ENCODE measurements at regions not wholly inside any gene's neighbourhood (a gene's known extent, or its start where the extent isn't known, plus 50 kb on each side); places are given as distances from the start of the nearest gene placed in this dataset.

GRCh38 chr4:175190654-175191053 lies 272.5 kb downstream of the ADAM29 start:
- no peaks in the 10 kb centered on the region for H3K27me3 ChIP-seq (replicated peaks; ENCODE audit: insufficient read depth)
- H3K9me3 ChIP-seq, result no peaks in the 10 kb centered on the region
- H3K4me3 ChIP-seq, result no peak overlapping the region
- TF ChIP-seq, protein P1, sequence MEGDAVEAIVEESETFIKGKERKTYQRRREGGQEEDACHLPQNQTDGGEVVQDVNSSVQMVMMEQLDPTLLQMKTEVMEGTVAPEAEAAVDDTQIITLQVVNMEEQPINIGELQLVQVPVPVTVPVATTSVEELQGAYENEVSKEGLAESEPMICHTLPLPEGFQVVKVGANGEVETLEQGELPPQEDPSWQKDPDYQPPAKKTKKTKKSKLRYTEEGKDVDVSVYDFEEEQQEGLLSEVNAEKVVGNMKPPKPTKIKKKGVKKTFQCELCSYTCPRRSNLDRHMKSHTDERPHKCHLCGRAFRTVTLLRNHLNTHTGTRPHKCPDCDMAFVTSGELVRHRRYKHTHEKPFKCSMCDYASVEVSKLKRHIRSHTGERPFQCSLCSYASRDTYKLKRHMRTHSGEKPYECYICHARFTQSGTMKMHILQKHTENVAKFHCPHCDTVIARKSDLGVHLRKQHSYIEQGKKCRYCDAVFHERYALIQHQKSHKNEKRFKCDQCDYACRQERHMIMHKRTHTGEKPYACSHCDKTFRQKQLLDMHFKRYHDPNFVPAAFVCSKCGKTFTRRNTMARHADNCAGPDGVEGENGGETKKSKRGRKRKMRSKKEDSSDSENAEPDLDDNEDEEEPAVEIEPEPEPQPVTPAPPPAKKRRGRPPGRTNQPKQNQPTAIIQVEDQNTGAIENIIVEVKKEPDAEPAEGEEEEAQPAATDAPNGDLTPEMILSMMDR (IDR thresholded peaks at IDR 0.05), result no peak
- H3K36me3 ChIP-seq, result no peaks in the 10 kb centered on the region
- H3K27ac ChIP-seq, result no peak overlapping the region
- DNase-seq (ENCODE audit: low spot score) (no peak), ATAC-seq (ENCODE audit: insufficient number of reproducible peaks, low FRiP score, low read depth) (no peak)
- H3K4me1 ChIP-seq (ENCODE audit: control insufficient read depth in 1 of 2, low read depth in 2 of 2), result no peaks in the 10 kb centered on the region

DNA sequence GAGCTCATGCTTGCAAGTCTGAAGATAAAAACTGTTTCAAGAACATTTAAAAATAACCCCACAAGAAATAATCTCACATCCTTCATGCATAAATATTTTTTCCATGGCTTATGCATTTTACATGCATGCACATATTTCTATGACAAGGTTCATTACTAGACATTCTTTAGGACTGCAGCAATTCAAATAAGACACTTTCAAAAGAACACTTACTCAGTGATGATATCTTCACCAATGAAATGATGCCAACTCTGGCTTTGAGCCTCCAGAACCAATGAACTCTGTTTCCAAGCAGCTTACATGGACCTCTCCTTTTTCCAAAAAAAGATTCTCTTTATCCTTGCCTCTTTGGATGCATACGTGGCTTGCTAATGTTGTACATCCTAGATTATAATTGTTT lies 279.9 kb downstream of the ADAM29 start:
- Histone ChIP-seq H3K9me3 (no peaks in the 10 kb centered on the region), H3K4me3 (no peak overlapping the region), H3K4me1 (ENCODE audit: control insufficient read depth in 1 of 2, low read depth in 2 of 2) (no peaks in the 10 kb centered on the region), H3K27ac (no peak overlapping the region), H3K36me3 (no peaks in the 10 kb centered on the region), H3K27me3 (replicated peaks; ENCODE audit: insufficient read depth) (no peaks in the 10 kb centered on the region)
- no peak for ATAC-seq (ENCODE audit: insufficient number of reproducible peaks, low FRiP score, low read depth)
- DNase-seq (ENCODE audit: low spot score), result no peak
- TF ChIP-seq, protein P1 (IDR thresholded peaks at IDR 0.05), result no peak

- DNase-seq (ENCODE audit: low spot score) (no peak), ATAC-seq (ENCODE audit: insufficient number of reproducible peaks, low FRiP score, low read depth) (no peak)
- Histone ChIP-seq H3K36me3 (no peaks in the 10 kb centered on the region), H3K4me1 (ENCODE audit: control insufficient read depth in 1 of 2, low read depth in 2 of 2) (no peaks in the 10 kb centered on the region), H3K27ac (no peak overlapping the region), H3K9me3 (peaks cover 27% of the 10 kb centered on the region), H3K27me3 (replicated peaks; ENCODE audit: insufficient read depth) (no peaks in the 10 kb centered on the region), H3K4me3 (no peak overlapping the region)
- TF ChIP-seq, protein P1 (IDR thresholded peaks at IDR 0.05), result no peak
Observed at GRCh38 chr4:175215208-175215607, 297.1 kb downstream of the ADAM29 start.

GRCh38 chr4:175215657-175216056 lies 297.5 kb downstream of the ADAM29 start:
- ATAC-seq (ENCODE audit: insufficient number of reproducible peaks, low FRiP score, low read depth) (no peak), DNase-seq (ENCODE audit: low spot score) (no peak)
- no peaks in the 10 kb centered on the region for H3K4me1 ChIP-seq (ENCODE audit: control insufficient read depth in 1 of 2, low read depth in 2 of 2)
- no peaks in the 10 kb centered on the region for H3K36me3 ChIP-seq
- H3K27ac ChIP-seq, result no peak overlapping the region
- no peaks in the 10 kb centered on the region for H3K27me3 ChIP-seq (replicated peaks; ENCODE audit: insufficient read depth)
- TF ChIP-seq, protein P1 (IDR thresholded peaks at IDR 0.05), result no peak
- H3K9me3 ChIP-seq, result peaks cover 27% of the 10 kb centered on the region
- no peak overlapping the region for H3K4me3 ChIP-seq

DNA sequence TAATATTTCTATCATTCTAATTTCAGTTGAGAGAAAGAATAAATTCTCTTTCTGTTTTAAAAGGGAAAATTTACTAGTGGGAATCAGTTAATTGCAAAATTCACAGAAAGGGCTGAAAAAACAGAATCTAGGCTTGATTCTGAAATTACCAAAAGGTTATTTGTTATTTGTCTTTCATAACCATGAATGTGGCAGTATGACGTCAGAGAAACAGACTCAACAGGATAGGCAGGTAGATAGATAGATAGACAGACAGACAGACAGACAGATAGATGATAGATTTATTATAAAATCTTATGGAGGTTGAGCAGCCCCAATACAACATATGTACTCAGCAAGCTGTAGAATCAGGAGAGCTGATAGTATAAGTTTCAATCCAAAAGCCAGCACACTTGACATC lies 311.0 kb downstream of the ADAM29 start:
- H3K36me3 ChIP-seq, result no peaks in the 10 kb centered on the region
- H3K27me3 ChIP-seq (replicated peaks; ENCODE audit: insufficient read depth), result no peaks in the 10 kb centered on the region
- no peak for ATAC-seq (ENCODE audit: insufficient number of reproducible peaks, low FRiP score, low read depth)
- H3K27ac ChIP-seq, result no peak overlapping the region
- H3K4me3 ChIP-seq, result no peak overlapping the region
- TF ChIP-seq, protein P1 (IDR thresholded peaks at IDR 0.05), result no peak
- H3K9me3 ChIP-seq, result no peaks in the 10 kb centered on the region
- DNase-seq (ENCODE audit: low spot score), result no peak
- no peaks in the 10 kb centered on the region for H3K4me1 ChIP-seq (ENCODE audit: control insufficient read depth in 1 of 2, low read depth in 2 of 2)
